Endothelial cell of umbilical vein (primary cell): ENCODE measurements at regions not wholly inside any gene's neighbourhood (a gene's known extent, or its start where the extent isn't known, plus 50 kb on each side); places are given as distances from the start of the nearest gene placed in this dataset.

Experiments
- BruUV-seq: library from RNA; stranded (reverse); fragments of 400-500 nt; replicated peaks from 2 replicates; lab custom pipeline; 2021; lab: Mats Ljungman, UMichigan
- CTCF ChIA-PET: fragments of 300-600, 350-600 bp; sonication (Branson Sonifier 250); formaldehyde crosslinking; loops from one replicate; lab custom pipeline; 2021; ENCODE audit warnings: antibody characterized with exemption, inconsistent platforms; lab: Charles Lee
- POLR2A ChIA-PET: fragments of 300-600, 350-600 bp; sonication (Branson Sonifier 250); formaldehyde crosslinking; loops from one replicate; lab custom pipeline; 2021; ENCODE audit warnings: antibody characterized with exemption, inconsistent platforms; lab: Charles Lee
- DNase-seq: peaks from one replicate; pipeline ENCODE4 v3.0.0-alpha.2; 2011; ENCODE audit warnings: low read depth, low spot score
- FAIRE-seq: peaks from 2 replicates; lab custom pipeline; 2011; peaks lifted over from hg19 to GRCh38; lab: Jason Lieb, UNC
- H2AFZ ChIP-seq: 2 replicates; pipeline ENCODE4 v1.6.0; 2012; ENCODE audit warnings: low read depth, low read length, control low read depth, inconsistent platforms
- H3K27ac ChIP-seq: 2 replicates; pipeline ENCODE4 v1.5.1; 2011; ENCODE audit warnings: low read depth, mild to moderate bottlenecking, control low read depth, low read length, moderate library complexity; ENCODE audit not compliant: insufficient read depth
- H3K27me3 ChIP-seq, 2 experiments: 2 replicates each; pipeline versions ENCODE4 v1.6.0 to v1.6.1; 2011; ENCODE audit warnings: low read length in 2 of 2, mixed read lengths in 1 of 2; ENCODE audit not compliant: control insufficient read depth in 2 of 2, insufficient read depth in 2 of 2
- H3K36me3 ChIP-seq, 2 experiments: 2 replicates in 1 of 2; 3 replicates in 1 of 2; pipeline ENCODE4 v1.5.1; 2011; ENCODE audit warnings: low read length in 2 of 2, mild to moderate bottlenecking in 1 of 2, moderate library complexity in 1 of 2; ENCODE audit not compliant: control insufficient read depth in 2 of 2, insufficient read depth in 2 of 2; ENCODE audit errors: extremely low read depth in 1 of 2
- H3K4me1 ChIP-seq: 3 replicates; pipeline ENCODE4 v1.5.1; 2011; ENCODE audit warnings: mild to moderate bottlenecking, low read length; ENCODE audit not compliant: control insufficient read depth, insufficient read depth; ENCODE audit errors: extremely low read depth
- H3K4me2 ChIP-seq: 2 replicates; pipeline ENCODE4 v1.6.1; 2011; ENCODE audit warnings: low read length, control low read depth, mixed read lengths; ENCODE audit not compliant: insufficient read depth
- H3K4me3 ChIP-seq, 3 experiments: fragments of 200-600 bp in 1 of 3; sonication (generic), shearing (Covaris generic) in 1 of 3; replicated peaks in 1 of 3; 2 replicates each; pipeline ENCODE4 v1.5.1; 2011 to 2016; ENCODE audit warnings: control low read depth in 3 of 3, low read length in 3 of 3, mild to moderate bottlenecking in 2 of 3, inconsistent platforms in 1 of 3, low read depth in 1 of 3, moderate library complexity in 1 of 3; ENCODE audit not compliant: insufficient read depth in 1 of 3
- H3K79me2 ChIP-seq: 2 replicates; pipeline ENCODE4 v1.6.0; 2012; ENCODE audit warnings: low read length, inconsistent platforms; ENCODE audit not compliant: control insufficient read depth, insufficient read depth
- H3K9ac ChIP-seq: replicated peaks from 2 replicates; pipeline ENCODE3; 2011; ENCODE audit warnings: low read length, control low read depth; ENCODE audit not compliant: insufficient read depth; ENCODE audit errors: extremely low read depth
- H3K9me1 ChIP-seq: replicated peaks from 3 replicates; pipeline ENCODE4 v1.6.0; 2011; ENCODE audit warnings: mild to moderate bottlenecking, low read length; ENCODE audit not compliant: control insufficient read depth, insufficient read depth; ENCODE audit errors: extremely low read depth
- H3K9me3 ChIP-seq: replicated peaks from 2 replicates; pipeline ENCODE4 v1.5.1; 2012; ENCODE audit warnings: low read length, inconsistent platforms; ENCODE audit not compliant: control insufficient read depth, insufficient read depth
- H4K20me1 ChIP-seq: replicated peaks from 2 replicates; pipeline ENCODE3; 2011; ENCODE audit warnings: mild to moderate bottlenecking, low read length; ENCODE audit not compliant: control insufficient read depth, insufficient read depth; ENCODE audit errors: extremely low read depth
- EZH2 ChIP-seq: IDR thresholded peaks from 2 replicates; pipeline ENCODE4 v1.6.1; 2012; ENCODE audit warnings: borderline replicate concordance, low read depth, mild to moderate bottlenecking, moderate library complexity, low read length, inconsistent platforms; ENCODE audit not compliant: severe bottlenecking
- FOS ChIP-seq: IDR thresholded peaks from 2 replicates; pipeline ENCODE4 v1.6.1; 2011; ENCODE audit warnings: mild to moderate bottlenecking, low read length, moderate library complexity, borderline replicate concordance; ENCODE audit not compliant: insufficient read depth
- GATA2 ChIP-seq: IDR thresholded peaks from 2 replicates; pipeline ENCODE4 v1.7.0; 2011; ENCODE audit warnings: low read depth, mild to moderate bottlenecking, moderate library complexity, mixed read lengths, low read length; ENCODE audit not compliant: insufficient read length, insufficient read depth
- JUN ChIP-seq: IDR thresholded peaks from 2 replicates; pipeline ENCODE4 v1.6.1; 2011; ENCODE audit warnings: borderline replicate concordance, low read depth; ENCODE audit not compliant: insufficient read length, insufficient read depth
- MYC ChIP-seq: IDR thresholded peaks from one replicate; pipeline ENCODE4 v1.6.1; 2011; ENCODE audit warnings: mild to moderate bottlenecking, low read depth, low read length
- POLR2A ChIP-seq: IDR thresholded peaks from 2 replicates; pipeline ENCODE4 v1.6.1; 2012; ENCODE audit warnings: low read depth, mild to moderate bottlenecking, control low read depth, low read length
- POLR2AphosphoS5 ChIP-seq: IDR thresholded peaks from 2 replicates; pipeline ENCODE4 v1.6.1; 2012; ENCODE audit warnings: low read depth, mild to moderate bottlenecking, control low read depth, low read length, moderate library complexity; ENCODE audit not compliant: insufficient read depth
- dilution Hi-C: fragments of 300-500 bp; cut with MboI; formaldehyde crosslinking; loops from one replicate; pipeline ENCODE4 v1.15.0; 2019; ENCODE audit warnings: low sequenced_read_pairs; ENCODE audit not compliant: extremely low pct_ligation_motif_present
- intact Hi-C: fragments of 100-400 bp; cut with micrococcal nuclease; formaldehyde crosslinking; loops from one replicate; pipeline ENCODE4 v1.10.0; 2022
- TF ChIP-seq, protein P1 (sequence below): IDR thresholded peaks from 2 replicates; pipeline ENCODE4 v1.6.1; 2011; ENCODE audit not compliant: insufficient read depth, insufficient read length
- TF ChIP-seq, protein P2 (sequence below), 2 donors: IDR thresholded peaks; 1 replicate in 1 of 2; 2 replicates in 1 of 2; pipeline ENCODE4 v1.5.1; 2011; ENCODE audit warnings: low read length in 2 of 2, mild to moderate bottlenecking in 2 of 2, moderate library complexity in 2 of 2, control low read depth in 1 of 2, inconsistent platforms in 1 of 2, low read depth in 1 of 2; ENCODE audit not compliant: insufficient read depth in 1 of 2; ENCODE audit errors: extremely low read depth in 1 of 2

DNA sequence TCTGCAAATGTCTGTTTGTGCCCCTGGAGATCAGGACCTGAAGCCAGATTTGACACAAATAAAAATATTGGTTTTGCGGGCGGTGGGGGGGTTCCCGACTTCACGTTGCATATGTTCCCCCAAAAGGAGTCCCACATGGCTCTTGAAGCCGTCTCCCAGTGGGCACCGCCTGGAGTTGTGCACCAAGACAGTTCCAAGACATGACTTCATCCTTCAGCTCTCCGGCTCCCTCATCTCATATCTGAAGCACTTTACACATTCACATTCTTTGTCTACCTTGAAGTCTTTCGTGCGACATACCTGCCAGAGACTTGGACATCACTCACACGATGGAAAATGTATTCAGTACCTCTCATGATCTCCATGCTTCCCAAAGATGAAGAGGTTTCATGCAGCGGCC, 362.8 kb upstream of the FOXK1 start:
- dilution Hi-C loops: no loop called here

More for the DNA sequence above, 362.8 kb upstream of the FOXK1 start:
- no peak overlapping the region for H3K27ac ChIP-seq
- no peak overlapping the region for H3K4me2 ChIP-seq
- TF ChIP-seq GATA2 (no peak), JUN (no peak), FOS (no peak), POLR2A (no peak), POLR2AphosphoS5 (no peak), MYC (no peak), EZH2 (no peak)
- TF ChIP-seq, protein P1, sequence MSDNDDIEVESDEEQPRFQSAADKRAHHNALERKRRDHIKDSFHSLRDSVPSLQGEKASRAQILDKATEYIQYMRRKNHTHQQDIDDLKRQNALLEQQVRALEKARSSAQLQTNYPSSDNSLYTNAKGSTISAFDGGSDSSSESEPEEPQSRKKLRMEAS: no peak
- TF ChIP-seq, protein P2, sequence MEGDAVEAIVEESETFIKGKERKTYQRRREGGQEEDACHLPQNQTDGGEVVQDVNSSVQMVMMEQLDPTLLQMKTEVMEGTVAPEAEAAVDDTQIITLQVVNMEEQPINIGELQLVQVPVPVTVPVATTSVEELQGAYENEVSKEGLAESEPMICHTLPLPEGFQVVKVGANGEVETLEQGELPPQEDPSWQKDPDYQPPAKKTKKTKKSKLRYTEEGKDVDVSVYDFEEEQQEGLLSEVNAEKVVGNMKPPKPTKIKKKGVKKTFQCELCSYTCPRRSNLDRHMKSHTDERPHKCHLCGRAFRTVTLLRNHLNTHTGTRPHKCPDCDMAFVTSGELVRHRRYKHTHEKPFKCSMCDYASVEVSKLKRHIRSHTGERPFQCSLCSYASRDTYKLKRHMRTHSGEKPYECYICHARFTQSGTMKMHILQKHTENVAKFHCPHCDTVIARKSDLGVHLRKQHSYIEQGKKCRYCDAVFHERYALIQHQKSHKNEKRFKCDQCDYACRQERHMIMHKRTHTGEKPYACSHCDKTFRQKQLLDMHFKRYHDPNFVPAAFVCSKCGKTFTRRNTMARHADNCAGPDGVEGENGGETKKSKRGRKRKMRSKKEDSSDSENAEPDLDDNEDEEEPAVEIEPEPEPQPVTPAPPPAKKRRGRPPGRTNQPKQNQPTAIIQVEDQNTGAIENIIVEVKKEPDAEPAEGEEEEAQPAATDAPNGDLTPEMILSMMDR (IDR thresholded peaks at IDR 0.05; ENCODE audit: extremely low read depth in 1 of 2, insufficient read depth in 1 of 2, low read depth in 1 of 2, low read length in 2 of 2): no peak
- BruUV-seq: no TSS peak
- no peaks in the 10 kb centered on the region for H3K9me3 ChIP-seq
- intact Hi-C loops: no loop called here
- no peak overlapping the region for H2AFZ ChIP-seq
- no peaks in the 10 kb centered on the region for H4K20me1 ChIP-seq
- no peaks in the 10 kb centered on the region for H3K36me3 ChIP-seq
- H3K9me1 ChIP-seq: no peaks in the 10 kb centered on the region
- CTCF ChIA-PET: no interaction called here
- DNase-seq: no peak
- FAIRE-seq: no peak
- H3K4me3 ChIP-seq: no peak overlapping the region
- H3K79me2 ChIP-seq: no peaks in the 10 kb centered on the region
- POLR2A ChIA-PET: no interaction called here
- H3K27me3 ChIP-seq: no peaks in the 10 kb centered on the region
- no peak overlapping the region for H3K9ac ChIP-seq
- H3K4me1 ChIP-seq: no peaks in the 10 kb centered on the region
